BLaER1 treated with 17β-estradiol and CSF1 and Interleukin-3, amounts not matched to agents 10 nM and 100 nM (cell line): ENCODE measurements at regions not wholly inside any gene's neighbourhood (a gene's known extent, or its start where the extent isn't known, plus 50 kb on each side); places are given as distances from the start of the nearest gene placed in this dataset.
"Not testable (repeated sequence)": the region's sequence is repeated elsewhere in the genome, so short reads cannot be mapped to it uniquely, and the experiment has no call there.

Source experiments
- H3K27ac ChIP-seq, 11 experiments: shearing (Covaris generic); formaldehyde crosslinking; 2 replicates each; pipeline ENCODE4 v1.8.1; 2022
- H3K27me3 ChIP-seq, 11 experiments: shearing (Covaris generic); formaldehyde crosslinking; 2 replicates each; pipeline ENCODE4 v1.8.1; 2022
- H3K36me3 ChIP-seq, 11 experiments: shearing (Covaris generic); formaldehyde crosslinking; 2 replicates each; pipeline ENCODE4 v1.8.1; 2022
- H3K4me1 ChIP-seq, 10 experiments: shearing (Covaris generic); formaldehyde crosslinking; 2 replicates each; pipeline ENCODE4 v1.8.1; 2022
- H3K4me2 ChIP-seq, 11 experiments: shearing (Covaris generic); formaldehyde crosslinking; 2 replicates each; pipeline ENCODE4 v1.8.1; 2022
- H3K4me3 ChIP-seq, 10 experiments: shearing (Covaris generic); formaldehyde crosslinking; 2 replicates each; pipeline ENCODE4 v1.8.1; 2022
- H3K9ac ChIP-seq, 11 experiments: shearing (Covaris generic); formaldehyde crosslinking; 2 replicates each; pipeline ENCODE4 v1.8.1; 2022
- H3K9me3 ChIP-seq, 11 experiments: shearing (Covaris generic); formaldehyde crosslinking; replicated peaks in 1 of 11; 2 replicates each; pipeline ENCODE4 v1.8.1; 2022
- H4K20me1 ChIP-seq, 11 experiments: shearing (Covaris generic); formaldehyde crosslinking; 2 replicates each; pipeline ENCODE4 v1.8.1; 2022
- Cebpa-rat ChIP-seq, 11 experiments: shearing (Covaris generic); IDR thresholded peaks; 2 replicates each; pipeline ENCODE4 v1.8.1; 2022

DNA sequence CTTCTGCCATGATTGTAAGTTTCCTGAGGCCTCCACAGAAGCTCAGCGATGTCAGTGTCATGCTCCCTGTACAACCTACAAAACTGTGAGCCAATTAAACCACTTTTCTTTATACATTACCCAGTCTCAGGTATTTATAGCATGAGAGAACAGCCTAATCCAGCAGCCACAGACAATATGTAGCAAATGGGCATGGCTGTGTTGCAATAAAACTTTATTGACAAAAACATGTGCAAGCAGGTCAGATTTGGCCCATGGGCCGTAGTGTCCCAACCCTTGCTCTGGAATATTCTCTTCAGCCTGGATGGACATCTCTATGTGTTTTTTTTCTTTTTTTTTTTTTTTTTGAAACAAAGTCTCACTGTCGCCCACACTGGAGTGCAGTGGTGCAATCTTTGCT, 60.9 kb upstream of the EEF2KMT start:
- H3K4me2 ChIP-seq: no peak overlapping the region
- no peaks in the 10 kb centered on the region for H4K20me1 ChIP-seq
- no peaks in the 10 kb centered on the region for H3K27me3 ChIP-seq
- no peaks in the 10 kb centered on the region for H3K36me3 ChIP-seq
- TF ChIP-seq Cebpa-rat (IDR thresholded peaks at IDR 0.05): no peak
- no peak overlapping the region for H3K4me3 ChIP-seq
- peaks cover 0 to 6% (median 0%) of the 10 kb centered on the region in 10 experiments; a peak in 1 of 20 replicates for H3K4me1 ChIP-seq
- no peak overlapping the region for H3K27ac ChIP-seq
- H3K9ac ChIP-seq: no peak overlapping the region
- peaks cover 0 to 22% (median 11%) of the 10 kb centered on the region in 11 experiments; a peak in 13 of 22 replicates for H3K9me3 ChIP-seq

DNA sequence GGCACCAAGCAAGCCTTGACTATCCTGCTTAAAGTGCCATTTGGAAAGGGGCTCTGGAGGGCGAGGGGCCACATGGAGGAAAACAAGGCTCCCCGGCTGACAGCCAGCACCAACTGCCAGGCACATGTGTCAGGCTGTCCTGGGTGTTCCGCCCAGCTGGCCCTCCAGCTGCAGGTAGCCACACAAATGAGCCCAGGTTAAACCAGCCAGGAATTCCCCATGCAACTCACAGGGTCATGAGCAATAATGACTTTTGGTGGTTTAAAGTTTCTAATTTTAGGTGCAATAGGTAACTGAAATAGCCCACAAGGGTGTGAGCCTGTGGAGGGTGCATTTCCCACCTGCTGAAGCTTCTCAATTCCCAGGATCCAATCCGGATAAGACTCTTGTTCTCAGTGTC, 58.9 kb upstream of the EEF2KMT start:
- not testable (repeated sequence) for H3K9me3 ChIP-seq, H3K36me3 ChIP-seq, H3K4me1 ChIP-seq, H3K27me3 ChIP-seq, H3K9ac ChIP-seq, H3K27ac ChIP-seq, H4K20me1 ChIP-seq, H3K4me3 ChIP-seq, H3K4me2 ChIP-seq

- not testable (repeated sequence) for H3K9me3 ChIP-seq, H3K27me3 ChIP-seq, H3K4me2 ChIP-seq, H3K4me3 ChIP-seq, H3K27ac ChIP-seq, H4K20me1 ChIP-seq, H3K36me3 ChIP-seq, H3K9ac ChIP-seq, H3K4me1 ChIP-seq
Measured at GRCh38 chr16:5154006-5154405, 56.4 kb upstream of the EEF2KMT start.

DNA sequence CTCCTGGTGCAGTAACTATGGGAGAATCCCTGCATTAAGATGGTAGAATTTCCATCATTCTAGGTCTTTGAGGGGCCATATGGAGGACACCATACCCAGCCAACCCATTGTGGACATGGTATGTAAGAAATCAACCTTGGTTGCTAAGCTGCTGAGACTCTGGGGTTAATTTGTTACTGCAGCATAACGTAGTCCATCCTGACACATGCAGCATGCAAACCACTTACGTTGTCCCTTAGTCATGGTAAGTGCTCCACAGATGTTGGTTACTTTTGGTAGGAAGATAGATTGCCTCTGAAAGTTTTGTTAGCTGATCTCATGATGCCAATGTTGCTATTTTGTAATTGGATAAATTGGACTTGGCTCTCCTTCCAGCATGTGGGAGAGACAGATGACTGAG, 53.8 kb upstream of the EEF2KMT start:
- not testable (repeated sequence) for H4K20me1 ChIP-seq, H3K9ac ChIP-seq, H3K4me2 ChIP-seq, H3K27me3 ChIP-seq, H3K9me3 ChIP-seq, H3K4me3 ChIP-seq, H3K4me1 ChIP-seq, H3K36me3 ChIP-seq, H3K27ac ChIP-seq
